IMR-90 (cell line): ENCODE measurements at regions not wholly inside any gene's neighbourhood (a gene's known extent, or its start where the extent isn't known, plus 50 kb on each side); places are given as distances from the start of the nearest gene placed in this dataset.

Experiments
- CEBPB ChIP-seq: IDR thresholded peaks from 2 replicates; pipeline ENCODE4 v1.6.1; 2012; ENCODE audit warnings: low read depth, low read length, improper control_type of control experiment
- FOS ChIP-seq: fragments of 150-350 bp; IDR thresholded peaks from 2 replicates; pipeline ENCODE4 v1.6.1; 2016; ENCODE audit warnings: low read depth, low read length
- MAFK ChIP-seq: IDR thresholded peaks from 2 replicates; pipeline ENCODE4 v1.6.1; 2012; ENCODE audit warnings: low read depth, low read length, improper control_type of control experiment
- MAZ ChIP-seq: IDR thresholded peaks from 2 replicates; pipeline ENCODE4 v1.6.1; 2012; ENCODE audit warnings: low read depth, mild to moderate bottlenecking, low read length, improper control_type of control experiment, moderate library complexity, borderline replicate concordance
- NFE2L2 ChIP-seq: fragments of 150-350 bp; IDR thresholded peaks from 2 replicates; pipeline ENCODE4 v1.6.1; 2016; ENCODE audit warnings: low read depth, mild to moderate bottlenecking, low read length
- POLR2A ChIP-seq: IDR thresholded peaks from 2 replicates; pipeline ENCODE4 v1.6.1; 2012; ENCODE audit warnings: mild to moderate bottlenecking, low read depth, low read length
- RCOR1 ChIP-seq: IDR thresholded peaks from 2 replicates; pipeline ENCODE4 v1.6.1; 2012; ENCODE audit warnings: mild to moderate bottlenecking, low read length, improper control_type of control experiment; ENCODE audit not compliant: insufficient replicate concordance
- RFX5 ChIP-seq: IDR thresholded peaks from 2 replicates; pipeline ENCODE4 v1.8.0; 2012; ENCODE audit warnings: low read depth, mild to moderate bottlenecking, low read length, moderate library complexity
- SMC3 ChIP-seq: fragments of 150-350 bp; IDR thresholded peaks from 2 replicates; pipeline ENCODE4 v1.6.1; 2016; ENCODE audit warnings: low read depth, mild to moderate bottlenecking, antibody characterized with exemption, low read length, moderate library complexity
- TF ChIP-seq, protein P1 (sequence below): conservative IDR thresholded peaks from 2 replicates; pipeline ENCODE4 v1.5.1; 2012; ENCODE audit warnings: mild to moderate bottlenecking, low read depth, low read length, improper control_type of control experiment

DNA sequence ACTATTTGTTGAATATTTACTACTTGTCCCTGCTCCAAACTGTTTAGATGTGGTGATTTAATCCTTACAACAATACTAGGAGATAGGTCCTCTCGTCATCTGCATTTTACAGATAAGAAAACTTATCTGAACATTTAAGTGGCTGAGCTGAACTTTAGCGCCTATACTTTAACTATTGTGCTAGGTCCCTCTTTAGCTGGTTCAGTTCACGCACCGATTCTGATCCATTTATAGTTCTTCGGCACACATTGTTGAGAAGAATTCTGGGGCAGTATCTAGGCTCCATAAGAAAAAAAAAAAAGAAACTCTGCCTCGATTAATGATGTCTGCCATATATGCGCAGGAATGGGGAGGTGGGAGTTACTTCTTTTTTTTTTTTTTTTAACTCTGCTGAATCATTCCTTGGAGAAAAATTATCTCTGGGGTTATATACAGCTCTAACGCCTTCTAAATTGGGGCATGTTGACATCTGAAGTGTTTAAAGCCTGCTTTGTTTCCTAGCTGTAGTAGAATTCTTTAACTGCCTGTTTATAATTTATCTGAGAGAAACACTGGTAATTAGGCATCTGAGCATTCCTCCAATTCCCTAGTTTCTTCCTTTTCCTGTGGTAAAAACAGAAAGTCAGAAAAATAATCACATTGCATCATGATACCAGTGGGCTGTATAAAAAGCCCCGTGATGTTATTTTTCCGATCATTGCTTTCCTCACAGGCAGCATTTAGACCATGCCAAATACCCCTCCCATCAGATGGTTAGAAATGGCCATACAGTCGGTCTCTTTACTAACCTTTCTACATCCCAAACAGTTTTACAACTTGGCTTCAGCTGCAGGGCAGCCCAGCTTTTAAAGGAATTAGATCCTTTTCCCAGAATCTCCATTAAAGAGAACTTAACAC lies 98.5 kb upstream of the KDM7A start:
- TF ChIP-seq RFX5: no peak
- TF ChIP-seq, protein P1, sequence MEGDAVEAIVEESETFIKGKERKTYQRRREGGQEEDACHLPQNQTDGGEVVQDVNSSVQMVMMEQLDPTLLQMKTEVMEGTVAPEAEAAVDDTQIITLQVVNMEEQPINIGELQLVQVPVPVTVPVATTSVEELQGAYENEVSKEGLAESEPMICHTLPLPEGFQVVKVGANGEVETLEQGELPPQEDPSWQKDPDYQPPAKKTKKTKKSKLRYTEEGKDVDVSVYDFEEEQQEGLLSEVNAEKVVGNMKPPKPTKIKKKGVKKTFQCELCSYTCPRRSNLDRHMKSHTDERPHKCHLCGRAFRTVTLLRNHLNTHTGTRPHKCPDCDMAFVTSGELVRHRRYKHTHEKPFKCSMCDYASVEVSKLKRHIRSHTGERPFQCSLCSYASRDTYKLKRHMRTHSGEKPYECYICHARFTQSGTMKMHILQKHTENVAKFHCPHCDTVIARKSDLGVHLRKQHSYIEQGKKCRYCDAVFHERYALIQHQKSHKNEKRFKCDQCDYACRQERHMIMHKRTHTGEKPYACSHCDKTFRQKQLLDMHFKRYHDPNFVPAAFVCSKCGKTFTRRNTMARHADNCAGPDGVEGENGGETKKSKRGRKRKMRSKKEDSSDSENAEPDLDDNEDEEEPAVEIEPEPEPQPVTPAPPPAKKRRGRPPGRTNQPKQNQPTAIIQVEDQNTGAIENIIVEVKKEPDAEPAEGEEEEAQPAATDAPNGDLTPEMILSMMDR: no peak
- TF ChIP-seq MAFK: no peak
- no peak for TF ChIP-seq NFE2L2
- TF ChIP-seq POLR2A: no peak
- TF ChIP-seq SMC3: no peak
- no peak for TF ChIP-seq CEBPB
- TF ChIP-seq RCOR1: no peak
- TF ChIP-seq FOS: no peak
- TF ChIP-seq MAZ: no peak
